ENCODE measurements at regions not wholly inside any gene's neighbourhood (a gene's known extent, or its start where the extent isn't known, plus 50 kb on each side); places are given as distances from the start of the nearest gene placed in this dataset.

DNA sequence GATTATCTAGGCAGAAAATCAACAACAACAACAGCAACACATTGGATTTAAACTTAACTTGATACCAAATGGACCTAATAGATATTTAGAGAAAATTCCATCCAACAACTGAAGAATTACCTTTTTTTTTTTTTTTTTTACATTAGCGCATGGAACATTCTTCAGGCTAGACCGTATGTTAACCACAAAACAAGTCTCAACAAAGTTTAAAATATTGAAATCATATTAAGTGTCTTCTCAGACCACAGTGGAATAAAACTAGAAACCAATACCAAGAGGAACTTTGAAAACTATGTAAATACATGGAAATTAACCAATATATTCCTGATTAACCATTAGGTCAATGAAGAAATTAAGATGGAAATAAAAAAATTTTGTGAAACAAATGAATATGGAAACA, 315.8 kb downstream of the CSNK1G3 start:
- DNase-seq = no peak

DNA sequence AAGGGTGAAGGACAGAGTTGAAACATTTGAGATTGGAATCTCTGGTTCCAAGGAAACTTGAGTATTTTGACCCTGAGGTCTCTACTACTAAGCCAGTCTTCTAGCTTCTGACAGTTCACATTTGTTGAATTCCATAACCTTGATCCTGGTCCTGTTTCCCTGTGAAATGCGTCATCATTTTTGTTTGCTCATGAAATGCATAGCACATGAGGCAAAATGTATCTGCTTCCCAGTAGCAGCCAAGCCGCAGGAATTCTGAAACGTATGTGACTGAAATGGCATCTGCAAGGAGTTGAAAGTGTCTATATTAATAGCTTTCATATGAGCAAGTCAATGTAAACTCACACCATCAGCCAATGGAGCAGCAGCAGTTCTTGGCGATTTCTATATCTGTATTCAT, 307.9 kb downstream of the CSNK1G3 start:
- DNase-seq = no peak

DNA sequence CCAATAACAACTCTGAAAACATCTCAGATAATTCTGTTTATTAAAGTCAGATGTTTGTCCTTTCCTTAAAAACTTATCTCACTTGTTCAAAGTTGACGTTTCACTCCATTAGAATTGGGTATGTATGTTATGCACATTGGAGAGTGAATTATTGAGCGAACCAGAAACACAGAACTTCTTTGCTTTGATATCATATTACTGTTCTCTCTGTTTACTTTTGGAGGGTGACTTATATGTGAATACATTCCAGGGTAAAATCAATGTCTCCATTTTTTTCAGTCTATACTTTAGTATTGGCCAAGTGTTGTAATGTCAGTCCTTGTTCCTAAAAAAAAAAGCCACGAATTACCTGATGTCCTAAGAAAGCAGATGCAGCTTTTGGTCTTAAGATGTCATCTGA, 307.4 kb downstream of the CSNK1G3 start:
- no peak for DNase-seq

DNA sequence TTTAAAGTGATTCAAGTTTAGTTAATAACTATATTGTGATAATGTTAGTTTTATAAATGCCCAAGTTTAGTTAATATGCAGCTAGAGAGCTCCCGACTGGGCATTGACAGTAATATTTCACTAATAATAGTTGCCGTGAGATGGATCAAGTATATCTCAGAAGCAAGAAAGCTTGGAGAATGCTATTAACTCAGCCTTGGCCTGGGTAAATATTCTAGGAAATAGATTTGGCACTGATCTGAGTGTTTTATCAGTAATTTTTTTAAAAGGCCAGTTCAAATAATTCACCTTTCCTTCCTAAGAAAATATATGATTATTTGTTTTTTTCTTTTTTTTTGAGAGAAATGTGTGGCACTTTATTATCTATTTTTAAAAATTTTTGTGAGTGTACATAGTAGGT, 305.3 kb downstream of the CSNK1G3 start:
- no peak for DNase-seq

DNA sequence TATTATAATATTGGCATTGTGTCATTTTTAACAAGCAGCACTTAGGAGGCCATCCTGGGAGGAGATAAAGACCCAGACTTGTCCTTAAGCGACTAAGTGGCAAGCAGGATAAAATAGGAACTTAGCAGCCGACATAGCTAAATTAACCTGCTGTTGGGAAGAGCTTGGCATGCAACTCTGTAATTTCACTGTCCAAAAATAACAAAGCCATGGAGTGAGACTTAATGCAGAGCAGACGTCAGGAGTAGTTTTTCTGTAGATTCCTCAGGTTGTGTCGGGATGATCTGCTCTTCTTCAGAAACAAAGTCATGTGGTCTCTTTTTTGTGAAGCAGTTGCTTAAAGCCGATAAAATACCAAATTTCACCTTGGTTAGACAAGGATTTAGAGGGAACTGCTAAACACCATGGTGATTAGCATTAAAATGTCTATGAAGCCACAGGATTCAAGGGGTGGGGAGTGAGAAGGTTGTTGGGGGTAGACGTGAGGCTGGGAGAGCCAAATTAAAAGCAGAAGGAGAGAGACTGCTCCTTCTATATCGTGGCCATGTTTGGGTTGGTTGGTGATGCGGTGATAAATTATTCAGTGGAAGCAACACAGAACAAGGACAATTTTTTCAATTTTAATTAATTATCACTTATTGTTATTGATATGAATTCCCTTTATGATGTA, 303.0 kb downstream of the CSNK1G3 start:
- no peak for DNase-seq

DNA sequence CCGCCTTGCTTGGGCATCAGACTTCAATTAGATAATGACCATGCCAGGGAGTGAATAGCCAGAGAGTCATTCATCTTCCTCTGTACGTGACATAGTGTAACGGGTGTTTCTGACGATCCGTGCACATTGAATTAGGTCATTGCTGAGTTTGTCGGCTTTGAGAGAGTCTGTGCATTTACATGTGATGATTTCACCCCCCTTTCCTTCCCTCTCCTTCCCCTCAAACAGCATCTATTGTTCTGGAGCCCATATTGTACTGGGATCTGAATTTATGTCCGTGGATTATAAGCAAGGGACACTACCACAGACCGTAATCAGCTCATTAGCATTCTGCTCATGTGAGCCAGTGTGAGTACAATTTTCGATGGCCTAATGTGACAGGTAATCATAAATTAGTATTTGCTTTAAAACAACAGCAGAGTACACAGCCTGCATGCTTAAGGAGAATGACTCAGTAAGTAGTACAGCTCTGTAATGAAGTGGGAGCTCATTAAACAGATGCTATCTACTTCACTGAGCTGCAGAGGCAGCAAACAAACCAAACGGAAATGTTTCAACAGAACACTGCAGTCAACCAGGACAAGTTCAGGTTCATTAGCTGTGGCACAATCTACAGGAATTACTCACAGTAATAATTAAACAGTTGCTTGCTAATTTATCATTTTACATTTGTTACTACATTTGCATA, 302.1 kb downstream of the CSNK1G3 start:
- DNase-seq = no peak

DNA sequence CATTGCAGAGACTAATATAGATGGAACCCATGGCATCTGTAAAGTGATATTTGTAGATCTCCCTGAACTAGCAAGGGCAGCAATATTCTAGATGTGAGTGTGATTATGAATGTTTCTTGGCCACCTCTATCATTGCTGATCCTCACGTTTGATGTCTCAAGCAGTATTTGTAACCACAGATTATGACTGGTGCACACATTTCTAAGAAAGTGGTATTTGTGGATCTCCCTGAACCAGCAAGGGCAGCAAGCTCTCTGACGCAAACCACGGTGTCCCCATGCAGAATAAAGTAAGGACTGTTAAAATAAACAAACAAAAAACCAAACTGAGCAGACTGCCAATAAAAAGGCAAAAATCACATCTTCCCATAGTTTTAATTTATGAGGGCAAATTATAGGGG, 301.3 kb downstream of the CSNK1G3 start:
- DNase-seq = no peak

DNA sequence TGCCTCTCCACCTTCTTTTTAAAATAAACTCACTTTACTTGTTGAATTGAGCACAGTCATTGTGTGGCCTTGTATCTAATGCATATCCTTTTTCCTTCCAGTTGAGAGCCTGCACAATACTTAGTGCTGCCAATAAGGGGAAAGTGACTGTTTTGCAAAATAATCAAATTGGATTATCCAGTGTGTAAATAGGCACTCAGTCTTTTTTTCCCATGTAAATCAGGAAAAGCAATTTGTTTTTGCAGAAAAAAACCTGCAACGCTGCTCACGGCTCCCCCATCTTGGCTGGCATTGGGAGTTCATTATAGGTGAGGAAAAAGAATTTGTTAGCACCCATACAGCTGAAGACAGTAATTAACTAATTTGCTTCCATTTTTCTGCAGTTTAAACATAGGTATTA, 299.9 kb downstream of the CSNK1G3 start:
- no peak for DNase-seq

DNA sequence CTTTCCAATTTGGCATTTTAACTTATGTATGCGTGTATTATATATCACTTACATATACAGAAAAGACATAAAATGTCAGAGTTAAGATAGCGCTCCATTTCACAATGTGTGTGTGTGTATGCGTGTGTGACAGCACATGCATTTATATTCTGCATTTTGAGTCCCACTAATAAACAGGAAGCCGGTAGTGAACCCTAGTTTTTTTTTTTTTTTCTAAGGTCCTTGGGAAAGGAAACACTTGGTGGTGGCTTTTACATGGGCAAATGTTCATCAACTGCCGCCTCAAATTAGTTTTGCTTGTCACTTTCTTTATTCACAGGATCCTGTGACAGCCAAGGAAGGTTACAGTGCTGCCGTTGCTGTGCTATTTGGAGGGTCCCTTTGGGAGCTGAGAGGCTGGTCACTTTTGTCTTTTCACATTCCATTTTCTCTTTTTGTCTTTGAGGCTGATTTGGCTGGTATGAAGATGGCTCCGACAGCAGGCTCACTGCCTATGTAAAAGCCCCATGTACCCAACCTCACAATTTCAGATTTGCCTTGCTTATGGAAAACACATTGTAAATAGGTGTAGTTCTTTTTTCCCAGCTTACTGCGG, 298.9 kb downstream of the CSNK1G3 start:
- no peak for DNase-seq

DNA sequence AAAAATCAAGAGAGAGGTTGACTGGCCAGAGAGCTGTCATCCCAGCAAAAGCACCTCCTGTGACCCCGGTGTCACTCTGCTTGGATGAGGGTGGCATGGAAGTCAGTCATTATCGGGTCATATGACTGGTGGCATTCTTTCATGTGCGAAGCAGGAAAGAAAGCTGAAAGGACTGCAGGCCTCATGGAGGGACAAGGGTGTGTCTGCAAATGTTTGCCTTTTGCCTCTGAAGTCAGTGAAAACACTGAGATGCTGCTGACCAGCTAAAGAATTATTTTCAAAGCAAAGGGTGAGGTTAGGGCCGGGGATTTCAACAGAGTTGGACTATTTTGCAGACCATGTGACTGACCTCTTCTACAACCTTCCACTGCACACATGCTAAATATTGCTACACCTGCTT, 298.3 kb downstream of the CSNK1G3 start:
- DNase-seq = no peak

DNA sequence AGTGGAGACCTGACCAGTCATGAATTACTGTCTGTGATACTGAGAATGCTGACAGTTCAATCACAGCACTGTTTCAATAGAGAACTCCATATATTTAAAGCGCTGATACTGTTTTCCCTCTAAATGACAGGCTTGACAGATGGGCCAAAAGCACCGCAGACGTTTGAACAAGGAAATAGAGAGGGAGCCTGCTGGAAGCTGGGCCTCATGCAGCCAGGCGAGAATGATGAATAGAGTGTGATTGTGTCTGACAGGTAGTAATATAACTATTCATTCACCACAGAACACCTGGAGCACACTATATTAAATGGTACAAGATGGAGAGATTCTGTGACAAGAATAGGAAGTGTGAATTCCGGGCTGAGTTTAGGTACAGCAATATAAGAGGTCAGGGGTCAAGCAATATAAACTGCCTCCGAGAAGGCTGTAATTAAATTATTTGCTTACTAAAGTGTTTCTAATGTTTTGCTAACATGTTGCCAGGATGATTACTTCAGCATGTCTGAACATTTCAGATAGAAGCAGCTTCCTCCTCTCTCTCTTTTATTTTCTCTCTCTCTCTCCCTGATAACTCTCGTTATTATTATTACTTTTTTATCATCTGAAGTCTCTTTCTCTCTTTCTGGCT, 297.7 kb downstream of the CSNK1G3 start:
- no peak for DNase-seq

DNA sequence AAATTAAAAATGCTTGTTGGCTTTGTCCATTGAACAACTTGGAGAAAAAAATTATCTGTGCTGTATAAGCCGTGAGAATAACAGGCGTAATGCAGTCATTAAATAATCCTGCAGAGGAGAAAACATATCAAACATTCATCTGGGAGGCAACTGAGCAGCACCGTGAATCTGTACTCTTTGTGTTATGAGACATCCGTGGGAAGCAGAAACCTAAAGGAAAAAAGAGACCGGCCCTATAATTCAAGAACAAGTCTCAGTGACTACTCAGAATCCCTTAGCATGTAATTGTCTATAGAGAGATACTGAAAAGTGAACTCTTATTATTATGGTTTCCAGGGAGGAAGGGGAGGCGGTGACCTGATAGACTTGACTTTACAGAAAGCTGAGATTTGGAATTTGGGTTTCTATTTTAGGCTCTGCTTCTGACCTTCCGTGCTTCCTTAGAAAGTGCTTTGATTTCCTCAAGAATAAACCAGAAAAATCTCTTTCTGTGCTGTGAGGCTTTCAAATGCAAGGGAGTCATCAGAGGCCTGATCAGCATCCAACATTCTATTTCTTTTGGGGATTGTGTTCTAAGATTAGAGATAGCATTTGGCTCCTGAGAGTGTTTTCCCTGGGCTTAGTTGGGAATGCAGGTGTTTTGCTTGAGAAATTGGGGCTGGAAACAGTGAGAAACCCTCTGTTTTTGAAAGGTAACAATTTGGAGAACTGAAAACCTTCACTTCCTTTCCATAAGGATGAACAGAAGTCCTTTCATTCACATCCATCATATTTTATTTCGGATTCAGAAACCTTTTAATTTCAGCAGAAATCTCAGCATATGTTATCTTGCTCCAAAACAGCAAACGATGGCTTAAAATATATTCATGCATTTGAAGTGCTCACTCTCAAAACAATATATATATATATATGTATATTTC, 296.7 kb downstream of the CSNK1G3 start:
- DNase-seq = no peak

DNA sequence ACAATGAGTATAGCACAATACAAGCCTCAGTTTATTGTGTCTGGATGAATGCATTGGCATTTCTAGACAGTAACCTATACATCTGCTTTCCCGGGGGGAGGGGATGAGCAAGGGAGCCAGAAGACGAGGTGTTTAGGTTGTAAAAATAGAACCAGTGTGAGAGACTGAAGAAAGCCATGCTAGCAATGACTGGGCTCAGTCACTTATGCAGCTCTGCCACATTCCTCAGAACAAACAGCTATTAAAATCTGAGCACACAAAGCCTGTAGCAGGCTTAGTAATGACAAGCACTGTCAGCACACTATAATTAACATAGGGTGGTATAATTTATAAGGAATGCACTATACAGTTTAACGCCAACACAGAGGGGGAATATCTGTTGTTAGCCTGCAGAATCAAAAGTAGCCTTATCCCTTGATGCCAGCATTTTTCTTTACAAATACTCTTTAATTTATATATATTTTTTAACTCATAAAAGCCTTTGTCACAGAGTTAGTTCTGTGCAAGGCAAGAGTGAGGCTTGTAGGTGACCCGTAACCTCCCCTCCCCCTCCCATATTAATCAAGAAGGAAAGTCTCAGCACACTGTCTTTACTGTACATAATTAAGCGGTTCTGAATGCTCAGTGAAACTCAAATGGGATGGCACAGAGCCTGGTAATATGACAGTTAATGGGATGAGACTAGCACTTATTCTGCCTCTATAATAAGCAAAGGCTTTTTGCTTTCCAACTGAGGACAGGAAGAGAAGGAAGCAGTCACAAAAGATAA, 295.4 kb downstream of the CSNK1G3 start:
- no peak for DNase-seq

DNA sequence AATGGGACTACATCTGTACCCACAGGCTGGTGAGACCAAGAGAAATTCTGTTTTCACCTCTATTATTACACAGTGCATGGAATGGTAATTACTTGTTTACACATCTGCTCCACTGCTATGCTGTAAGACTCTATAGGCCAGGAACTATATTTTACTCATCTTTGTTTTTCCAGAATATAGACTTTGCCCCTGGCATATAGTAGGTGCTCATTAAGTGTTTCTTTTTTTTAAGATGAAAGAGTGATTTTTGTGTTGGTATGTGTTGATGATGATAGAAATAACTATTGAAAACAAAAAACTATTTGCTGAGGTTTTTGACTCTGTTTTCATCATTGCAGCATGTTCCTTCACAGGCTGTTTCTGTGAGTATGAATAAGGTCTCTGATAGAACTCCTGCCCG, 294.7 kb downstream of the CSNK1G3 start:
- DNase-seq = no peak

DNA sequence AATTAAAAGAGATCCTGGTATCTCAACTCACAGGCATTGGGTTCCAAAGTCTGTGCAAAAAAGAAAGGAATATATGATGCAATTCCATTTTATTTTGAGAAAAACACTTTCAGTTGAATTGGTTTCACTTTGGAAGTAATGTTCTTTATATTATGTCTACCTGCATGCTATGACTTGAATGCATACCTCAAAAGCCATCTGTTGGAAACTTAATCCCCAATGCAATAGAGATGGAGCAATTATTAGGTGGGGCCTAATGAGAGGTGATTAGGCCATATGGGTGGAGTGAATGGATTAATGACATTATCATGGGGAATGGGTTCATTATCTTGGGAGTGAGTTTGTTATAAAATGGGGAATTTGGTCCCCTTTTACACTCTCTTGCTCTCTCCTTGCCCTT, 293.3 kb downstream of the CSNK1G3 start:
- DNase-seq = no peak

DNA sequence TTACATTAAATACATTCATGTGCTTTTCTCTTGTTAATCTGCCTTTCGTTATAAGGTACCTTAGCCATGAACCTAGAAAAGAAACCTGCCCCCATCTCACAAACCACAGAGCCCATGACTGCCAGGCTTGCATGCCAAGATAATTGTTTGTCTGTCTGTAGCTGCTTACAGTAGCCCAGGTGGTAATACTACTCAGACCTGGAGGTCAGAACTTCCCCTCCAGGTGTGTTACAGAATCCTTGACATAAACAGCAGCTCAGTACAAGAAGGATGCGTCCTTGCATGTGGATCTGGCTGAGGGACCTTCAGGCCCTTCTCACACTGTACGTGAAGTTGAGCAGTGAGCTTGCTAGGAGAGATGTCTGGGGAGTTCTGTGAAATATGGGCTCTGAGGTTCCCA, 291.4 kb downstream of the CSNK1G3 start:
- no peak for DNase-seq

DNA sequence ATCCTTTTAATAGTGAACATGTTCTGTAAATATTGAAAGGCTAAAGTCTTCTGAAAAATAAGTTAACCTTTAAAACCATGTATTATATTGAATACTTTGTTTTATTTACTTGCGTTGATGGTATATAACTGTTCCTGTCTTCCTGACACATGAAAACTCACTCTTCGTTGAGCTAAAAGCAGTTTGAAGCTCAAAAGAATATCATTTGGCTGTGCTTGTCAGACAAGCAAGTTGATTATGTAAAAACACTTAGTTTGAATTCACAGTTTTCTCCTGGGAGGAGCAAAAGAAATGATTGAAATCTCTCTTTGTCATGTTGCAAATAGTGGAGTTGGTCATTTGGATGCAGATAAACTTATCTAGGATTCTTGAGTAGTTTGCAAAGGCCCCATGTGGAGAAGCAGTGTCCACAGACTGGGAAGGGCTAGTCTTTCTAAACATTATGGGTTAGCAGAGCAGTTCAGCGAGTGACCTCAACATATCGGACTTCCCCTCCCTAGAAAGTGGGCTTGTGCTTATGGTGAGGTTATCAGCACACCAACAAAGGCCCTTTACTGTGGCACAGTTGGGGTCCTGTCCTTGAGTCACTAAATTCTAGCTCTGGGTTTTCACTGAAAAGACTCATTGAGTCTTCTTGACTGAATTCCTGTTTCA, 290.4 kb downstream of the CSNK1G3 start:
- DNase-seq = no peak

DNA sequence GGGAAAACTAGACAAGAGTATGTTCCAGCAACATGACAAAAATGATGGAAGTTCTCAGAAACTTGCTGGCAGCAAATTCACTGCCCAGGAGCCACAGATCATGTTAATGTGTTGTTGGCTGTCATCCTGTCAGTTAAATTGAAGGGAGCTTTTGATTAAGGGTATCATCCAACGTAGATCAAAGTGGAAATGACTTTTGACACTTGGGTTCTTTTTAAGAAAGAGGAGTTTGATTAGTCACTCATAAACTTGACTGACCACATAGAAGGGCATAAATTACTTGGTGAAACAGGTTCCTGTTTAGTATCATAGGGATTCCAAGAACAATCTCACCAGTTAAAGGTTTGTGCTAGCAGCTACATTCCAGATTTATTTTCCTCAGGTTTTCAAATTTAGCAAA, 288.7 kb downstream of the CSNK1G3 start:
- no peak for DNase-seq

DNA sequence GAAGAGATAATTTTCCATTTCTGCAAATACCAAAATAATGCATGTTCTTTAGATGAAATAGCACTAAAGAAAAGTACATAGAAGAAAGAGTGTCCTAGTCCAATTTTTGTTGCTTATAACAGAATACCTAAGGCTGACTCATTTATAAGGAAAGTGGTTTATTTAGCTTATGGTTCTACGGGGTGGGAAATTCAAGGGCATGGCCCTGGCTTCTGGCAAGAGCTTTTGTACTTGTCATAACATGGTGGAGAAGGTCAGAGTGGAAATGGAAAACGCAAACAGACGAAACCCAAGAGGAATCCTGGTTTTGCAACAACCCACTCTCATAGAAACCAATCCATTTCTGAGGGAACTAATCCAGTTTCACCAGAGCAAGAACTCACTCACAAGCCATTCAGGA, 283.7 kb downstream of the CSNK1G3 start:
- DNase-seq = no peak

DNA sequence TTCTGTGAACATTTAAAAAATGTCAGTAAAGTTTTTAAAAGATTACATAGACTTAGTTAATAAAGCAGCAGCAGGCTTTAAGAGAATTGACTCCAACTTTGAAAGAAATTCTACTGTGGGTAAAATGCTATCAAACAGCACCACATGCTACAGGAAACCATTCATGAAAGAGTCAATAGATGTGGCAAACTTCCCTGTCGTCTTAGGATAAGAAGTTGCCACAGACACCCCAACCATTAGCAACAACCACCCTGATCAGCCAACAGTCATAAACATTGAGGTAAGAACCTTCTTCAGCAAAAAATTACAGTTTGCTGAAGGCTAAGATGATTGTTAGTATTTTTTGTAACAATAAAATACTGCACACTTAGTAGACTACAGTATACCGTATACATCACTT, 278.2 kb downstream of the CSNK1G3 start:
- DNase-seq = no peak

DNA sequence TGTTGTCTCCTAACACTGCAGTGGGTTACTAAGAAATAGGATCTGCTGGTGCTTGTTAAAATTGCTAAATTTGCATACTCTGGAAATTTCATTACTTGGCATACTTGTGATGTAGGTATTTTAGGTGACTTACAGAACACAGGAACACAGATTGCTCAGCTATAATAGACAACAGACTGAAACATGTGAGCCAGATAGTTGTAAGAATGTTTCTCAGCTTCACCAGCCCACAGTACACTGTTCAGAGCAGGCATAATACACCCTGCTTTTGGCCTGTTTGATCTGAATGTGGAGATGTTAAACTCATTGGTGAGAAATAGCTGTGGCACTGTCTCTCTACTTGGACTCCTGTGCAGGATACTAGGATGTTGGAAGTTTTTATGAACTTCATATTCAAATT, 275.7 kb downstream of the CSNK1G3 start:
- DNase-seq = no peak

DNA sequence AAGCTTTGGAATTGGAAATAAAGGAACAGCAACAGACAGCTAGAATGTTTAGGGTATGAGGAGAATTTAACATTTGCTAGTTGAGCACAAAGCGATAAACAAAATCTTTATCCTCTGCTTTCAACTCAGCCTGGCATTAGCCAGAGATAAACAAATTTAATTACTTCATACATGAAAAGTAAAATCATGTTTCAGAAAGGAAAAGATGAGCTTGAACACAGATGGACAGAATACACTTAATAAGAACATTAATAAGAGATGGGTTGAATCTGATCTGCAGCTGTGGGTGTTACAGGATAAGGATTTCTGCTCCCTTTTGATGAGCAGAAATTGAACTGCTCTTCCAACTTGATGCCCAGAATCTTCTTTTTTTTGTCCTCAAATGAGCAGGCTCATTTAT, 275.2 kb downstream of the CSNK1G3 start:
- DNase-seq = no peak
